Activated CD4-positive, alpha-beta T cell treated with anti-CD3 and anti-CD28 coated beads, Interleukin-10, Interleukin-2, amounts not matched to agents 100 ng/mL and 50 ng/mL, durations not matched to agents 16 hours and 8 hours (primary cell): ENCODE measurements at regions not wholly inside any gene's neighbourhood (a gene's known extent, or its start where the extent isn't known, plus 50 kb on each side); places are given as distances from the start of the nearest gene placed in this dataset.

Experiments
- DNase-seq: peaks from one replicate; pipeline ENCODE4 v3.0.0-alpha.2; 2020

DNA sequence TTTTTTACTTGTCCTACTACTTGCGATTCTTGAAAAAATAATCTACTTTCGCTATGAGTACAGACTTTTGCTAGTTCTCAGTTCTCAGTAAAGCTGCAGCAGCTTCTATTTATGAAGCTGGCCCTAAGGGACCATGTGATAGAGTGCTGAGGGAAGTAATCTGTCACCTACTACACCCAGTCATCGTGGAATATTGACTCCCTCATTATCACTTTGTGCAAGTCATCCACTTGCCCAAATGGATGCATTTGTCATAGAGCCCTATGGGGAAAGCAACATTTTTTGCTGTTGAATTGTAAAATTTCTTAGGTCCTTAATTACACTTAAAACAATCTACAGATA, 1919.8 kb downstream of the SUCLG1 start:
- DNase-seq: no peak

GRCh38 chr2:82538590-82539279, 1920.3 kb downstream of the SUCLG1 start:
- no peak for DNase-seq

GRCh38 chr2:82528288-82528687, 1930.8 kb downstream of the SUCLG1 start:
- no peak for DNase-seq

GRCh38 chr2:82527124-82527523, 1932.0 kb downstream of the SUCLG1 start:
- DNase-seq: no peak

- DNase-seq: no peak
Observed at GRCh38 chr2:82526277-82526676, 1932.8 kb downstream of the SUCLG1 start.

GRCh38 chr2:82525744-82526143, 1933.3 kb downstream of the SUCLG1 start:
- DNase-seq: no peak

DNA sequence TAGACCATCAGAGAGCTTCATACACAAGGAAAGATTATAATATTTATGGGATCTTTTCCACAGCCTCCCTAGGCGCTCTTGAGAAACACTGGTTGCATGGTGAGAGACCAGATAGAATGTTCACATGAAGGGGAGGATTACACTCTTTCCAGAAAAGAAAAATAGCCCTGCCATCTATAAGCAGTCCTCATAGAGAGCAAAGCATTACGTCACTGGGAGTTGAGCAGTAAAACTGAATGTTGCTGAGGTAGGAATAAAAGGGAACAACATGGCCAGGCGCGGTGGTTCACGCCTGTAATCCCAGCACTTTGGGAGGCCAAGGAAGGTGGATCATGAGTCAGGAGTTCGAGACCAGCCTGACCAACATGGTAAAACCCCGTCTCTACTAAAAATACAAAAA, 1934.3 kb downstream of the SUCLG1 start:
- DNase-seq: no peak

DNA sequence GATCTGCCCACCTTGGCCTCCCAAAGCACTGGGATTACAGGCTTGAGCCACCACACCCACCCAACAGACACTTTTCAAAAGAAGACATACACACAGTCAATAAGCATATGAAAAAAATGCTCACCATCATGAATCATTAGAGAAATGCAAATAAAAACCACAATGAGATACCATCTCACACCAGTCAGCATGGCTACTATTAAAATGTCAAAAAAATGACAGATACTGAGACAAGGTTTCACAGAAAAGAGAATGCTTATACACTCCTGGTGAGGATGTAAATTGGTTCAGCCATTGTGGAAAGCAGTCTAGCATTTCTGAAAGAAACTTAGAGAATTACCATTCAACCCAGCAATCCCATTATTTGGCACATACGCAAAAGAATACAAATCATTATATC, 1947.2 kb downstream of the SUCLG1 start:
- DNase-seq: no peak

GRCh38 chr2:82508702-82509101, 1950.4 kb downstream of the SUCLG1 start:
- no peak for DNase-seq

GRCh38 chr2:82507657-82508056, 1951.4 kb downstream of the SUCLG1 start:
- no peak for DNase-seq

- no peak for DNase-seq
Observed at GRCh38 chr2:82501217-82501616, 1957.9 kb downstream of the SUCLG1 start.

GRCh38 chr2:82498777-82499443, 1960.2 kb downstream of the SUCLG1 start:
- no peak for DNase-seq

DNA sequence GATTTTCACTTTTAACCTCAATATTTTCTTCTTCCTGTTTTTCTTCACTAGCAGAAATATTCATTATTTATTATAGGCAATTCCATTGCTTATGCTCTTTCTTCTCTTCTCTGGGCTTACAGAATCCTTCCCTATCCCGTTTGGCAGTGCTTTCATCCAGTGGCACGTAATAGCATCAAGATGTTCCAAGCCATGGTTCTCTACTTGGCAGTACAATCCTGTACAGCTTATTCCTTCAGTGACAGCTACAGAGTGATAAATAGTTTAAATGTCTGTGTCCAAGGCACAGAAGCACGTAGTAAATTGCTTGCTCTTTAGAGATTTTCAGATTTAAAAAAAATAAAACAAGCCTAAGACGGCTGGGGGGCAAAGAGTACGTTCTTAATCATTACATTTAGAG, 1964.3 kb downstream of the SUCLG1 start:
- DNase-seq: no peak

DNA sequence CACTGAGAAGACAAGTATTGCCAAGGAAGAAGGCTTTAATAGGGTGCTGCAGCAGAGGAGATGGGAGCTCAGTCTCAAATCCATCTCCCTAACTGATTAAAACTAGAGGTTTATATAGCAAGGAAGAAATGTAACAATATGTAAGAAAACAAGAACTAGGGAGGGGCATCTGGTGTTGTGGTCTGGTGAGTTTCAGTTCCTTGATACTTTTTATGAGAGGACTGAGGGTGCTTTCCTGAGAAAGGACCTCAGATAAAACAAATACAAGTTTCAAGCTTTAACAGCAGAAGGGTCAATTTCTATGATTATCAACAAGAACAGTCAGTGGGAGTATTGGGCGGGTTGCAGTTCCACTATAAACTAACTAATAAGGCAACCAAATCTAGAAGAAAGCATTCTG, 1967.5 kb downstream of the SUCLG1 start:
- DNase-seq: no peak

GRCh38 chr2:82487354-82487753, 1971.7 kb downstream of the SUCLG1 start:
- no peak for DNase-seq

GRCh38 chr2:82485701-82486100, 1973.4 kb downstream of the SUCLG1 start:
- no peak for DNase-seq

- DNase-seq: no peak
Observed at GRCh38 chr2:82481207-82481606, 1977.9 kb downstream of the SUCLG1 start.

DNA sequence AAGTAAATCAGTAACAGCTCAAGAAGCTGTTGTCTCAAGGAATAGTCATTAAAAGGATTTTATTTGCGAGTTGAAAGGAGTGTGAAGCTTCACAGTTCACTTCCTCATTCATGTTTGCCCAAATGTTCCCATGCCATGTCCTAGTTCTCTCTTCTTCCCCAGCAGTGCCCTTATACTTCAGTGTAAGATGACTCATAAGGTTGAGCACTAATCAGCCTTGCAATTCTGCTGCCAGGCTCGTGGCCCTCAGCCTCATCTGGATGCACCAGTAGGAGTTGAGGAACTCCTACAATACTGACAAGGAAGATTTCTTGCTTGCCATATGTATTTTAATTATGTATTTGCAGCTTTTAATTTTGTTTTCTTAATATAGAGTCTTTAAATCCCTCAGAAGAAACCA, 1980.4 kb downstream of the SUCLG1 start:
- no peak for DNase-seq

GRCh38 chr2:82476094-82476493, 1983.0 kb downstream of the SUCLG1 start:
- DNase-seq: no peak

DNA sequence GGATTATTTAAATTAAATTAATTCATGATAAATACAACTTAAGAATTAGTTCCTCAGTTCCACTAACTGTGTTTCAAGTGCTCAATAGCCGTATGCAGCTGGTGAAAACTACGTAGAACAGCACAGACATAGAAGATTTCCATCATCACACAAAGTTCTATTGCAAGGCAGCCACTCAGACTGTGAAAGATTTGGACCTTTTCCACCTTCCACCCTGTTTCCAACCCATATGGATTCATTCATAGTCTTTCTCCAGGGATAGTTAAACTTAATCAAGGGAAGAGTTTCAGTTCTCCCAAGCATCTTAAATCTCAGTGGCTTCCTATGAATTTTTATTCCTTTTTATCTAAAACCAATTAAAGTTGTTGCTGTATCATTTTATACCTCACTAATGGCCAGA, 2030.8 kb downstream of the SUCLG1 start:
- no peak for DNase-seq

GRCh38 chr2:82412021-82412420, 2047.1 kb downstream of the SUCLG1 start:
- DNase-seq: no peak

DNA sequence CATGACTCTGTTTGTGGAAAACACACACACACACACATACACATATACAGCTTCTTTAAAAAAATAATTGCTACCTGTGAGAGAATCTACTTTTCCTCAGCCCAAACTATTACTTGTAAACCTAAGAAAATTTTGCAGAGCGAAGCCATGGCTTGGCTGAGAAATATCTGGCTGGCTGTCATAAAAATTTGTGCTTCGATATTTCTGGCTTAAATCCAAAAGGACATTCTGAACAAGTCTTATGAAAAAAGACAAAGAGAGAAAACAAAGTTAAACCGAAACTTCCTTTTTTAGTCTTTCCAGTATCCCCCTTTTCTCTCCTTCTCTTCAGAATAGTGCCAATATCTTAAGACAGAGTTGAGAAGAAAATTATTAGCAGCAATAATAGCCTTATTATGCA, 2048.0 kb downstream of the SUCLG1 start:
- no peak for DNase-seq

GRCh38 chr2:82395531-82395930, 2063.5 kb downstream of the SUCLG1 start:
- DNase-seq: no peak

DNA sequence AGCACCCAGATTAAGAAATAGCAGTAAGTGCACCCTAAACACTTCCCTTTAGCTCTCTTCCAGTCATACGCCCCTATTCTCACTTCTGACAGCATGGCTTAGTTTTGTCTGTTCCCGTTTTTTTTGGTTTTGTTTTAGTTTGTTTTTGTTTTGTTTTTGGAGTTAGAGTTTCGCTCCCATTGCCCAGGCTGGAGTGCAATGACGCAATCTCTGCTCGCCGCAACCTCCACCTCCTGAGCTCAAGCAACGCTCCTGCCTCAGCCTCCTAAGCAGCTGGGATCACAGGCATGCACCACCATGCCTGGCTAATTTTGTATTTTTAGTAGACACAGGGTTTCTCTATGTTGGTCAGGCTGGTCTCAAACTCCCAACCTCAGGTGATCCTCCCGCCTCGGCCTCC, 2067.7 kb downstream of the SUCLG1 start:
- no peak for DNase-seq

DNA sequence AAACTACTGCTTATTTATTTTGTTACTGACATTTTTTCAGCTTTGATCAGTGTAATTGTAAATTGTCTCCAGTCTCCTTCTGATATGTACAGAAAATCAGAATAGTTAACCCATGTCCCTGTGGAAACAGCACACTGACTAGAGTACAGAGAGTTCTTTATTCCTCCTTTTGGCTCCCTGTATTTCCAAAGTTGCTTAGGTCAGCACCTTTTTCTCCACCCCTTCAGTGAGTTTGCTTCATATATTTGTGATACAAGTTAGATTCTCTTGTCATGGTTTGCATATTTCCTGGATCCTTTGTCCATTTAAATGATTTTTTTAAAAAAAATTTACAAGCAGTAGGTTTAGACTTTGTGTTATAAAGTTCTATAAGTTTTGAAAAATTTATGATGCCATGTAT, 2051.1 kb upstream of the LRRTM1 start:
- no peak for DNase-seq
